Uterus (tissue), 3 donors: ENCODE measurements at regions not wholly inside any gene's neighbourhood (a gene's known extent, or its start where the extent isn't known, plus 50 kb on each side); places are given as distances from the start of the nearest gene placed in this dataset.

Source experiments
- DNase-seq, 2 donors: peaks; one replicate each; pipeline ENCODE4 v3.0.0-alpha.2; 2019 to 2020
- H3K27ac ChIP-seq, 2 donors: fragments of 200-600 bp; sonication (generic); 1 replicate in 1 of 2; 2 replicates in 1 of 2; pipeline ENCODE4 v1.5.1; 2016 to 2018
- H3K27me3 ChIP-seq, 2 donors: fragments of 200-600 bp; sonication (generic); one replicate each; pipeline ENCODE4 v1.5.1; 2018 to 2019; ENCODE audit warnings: control low read depth in 1 of 2
- H3K36me3 ChIP-seq, 2 donors: fragments of 200-600 bp; sonication (generic); one replicate each; pipeline ENCODE4 v1.5.1; 2019; ENCODE audit warnings: control low read depth in 1 of 2
- H3K4me1 ChIP-seq, 2 donors: fragments of 200-600 bp; sonication (generic); one replicate each; pipeline ENCODE4 v1.5.1; 2018 to 2019; ENCODE audit warnings: control low read depth in 1 of 2
- H3K4me3 ChIP-seq, 2 donors: fragments of 200-600 bp; sonication (generic); 1 replicate in 1 of 2; 2 replicates in 1 of 2; pipeline ENCODE4 v1.5.1; 2018 to 2019; ENCODE audit warnings: mild to moderate bottlenecking in 1 of 2
- H3K9me3 ChIP-seq, 2 donors: fragments of 200-600 bp; sonication (generic); one replicate each; pipeline ENCODE4 v1.5.1; 2019; ENCODE audit warnings: control low read depth in 1 of 2
- CTCF ChIP-seq, 4 experiments: fragments of 200-600 bp in 2 of 4; fragments of 450-650 bp in 2 of 4; sonication (generic) in 2 of 4; IDR thresholded peaks; one replicate each; pipeline ENCODE4 v1.5.1; 2016 to 2019; ENCODE audit warnings: antibody characterized with exemption in 4 of 4, mild to moderate bottlenecking in 2 of 4, moderate library complexity in 1 of 4
- POLR2A ChIP-seq, 2 donors: fragments of 450-650 bp; IDR thresholded peaks; one replicate each; pipeline ENCODE4 v1.6.1; 2016; ENCODE audit warnings: antibody characterized with exemption in 2 of 2, mild to moderate bottlenecking in 1 of 2, moderate library complexity in 1 of 2
- intact Hi-C: fragments of 100-400 bp; cut with DNase I; formaldehyde crosslinking; loops from one replicate; pipeline ENCODE4 v1.15.1; 2023; ENCODE audit warnings: low total_unique reads
- donor health status: DM: yes; HTN: yes; CAD: no.

- Histone ChIP-seq H3K9me3 (no peaks in the 10 kb centered on the region), H3K4me3 (no peak overlapping the region), H3K27me3 (no peaks in the 10 kb centered on the region), H3K36me3 (no peaks in the 10 kb centered on the region), H3K4me1 (no peaks in the 10 kb centered on the region), H3K27ac (no peak overlapping the region)
- TF ChIP-seq POLR2A (IDR thresholded peaks at IDR 0.05) = no peak
- TF ChIP-seq CTCF (IDR thresholded peaks at IDR 0.05) = no peak
- no peak for DNase-seq
- intact Hi-C loops = no loop called here
These were observed 51.0 kb upstream of the BARX2 start for GRCh38 chr11:129324533-129325175.

GRCh38 chr11:129323896-129324502 lies 51.6 kb upstream of the BARX2 start:
- no peak overlapping the region for H3K4me3 ChIP-seq
- TF ChIP-seq CTCF (IDR thresholded peaks at IDR 0.05) (no peak), POLR2A (IDR thresholded peaks at IDR 0.05) (no peak)
- H3K27me3 ChIP-seq = no peaks in the 10 kb centered on the region
- no peaks in the 10 kb centered on the region for H3K9me3 ChIP-seq
- no peak for DNase-seq
- H3K4me1 ChIP-seq = no peaks in the 10 kb centered on the region
- no peak overlapping the region for H3K27ac ChIP-seq
- H3K36me3 ChIP-seq = no peaks in the 10 kb centered on the region
- intact Hi-C loops = no loop called here

GRCh38 chr11:129322941-129323340 lies 52.7 kb upstream of the BARX2 start:
- intact Hi-C loops = no loop called here
- Histone ChIP-seq H3K27ac (no peak overlapping the region), H3K36me3 (no peaks in the 10 kb centered on the region), H3K4me1 (no peaks in the 10 kb centered on the region), H3K9me3 (no peaks in the 10 kb centered on the region), H3K27me3 (no peaks in the 10 kb centered on the region), H3K4me3 (no peak overlapping the region)
- TF ChIP-seq POLR2A (IDR thresholded peaks at IDR 0.05) = no peak
- TF ChIP-seq CTCF (IDR thresholded peaks at IDR 0.05) = no peak
- DNase-seq = no peak

- TF ChIP-seq CTCF (IDR thresholded peaks at IDR 0.05) (no peak), POLR2A (IDR thresholded peaks at IDR 0.05) (no peak)
- H3K27me3 ChIP-seq = no peaks in the 10 kb centered on the region
- intact Hi-C loops = no loop called here
- H3K36me3 ChIP-seq = no peaks in the 10 kb centered on the region
- DNase-seq = no peak
- H3K27ac ChIP-seq = no peak overlapping the region
- no peaks in the 10 kb centered on the region for H3K9me3 ChIP-seq
- H3K4me1 ChIP-seq = no peaks in the 10 kb centered on the region
- no peak overlapping the region for H3K4me3 ChIP-seq
These were observed 54.6 kb upstream of the BARX2 start for GRCh38 chr11:129321076-129321475.

GRCh38 chr11:129320494-129320893 lies 55.2 kb upstream of the BARX2 start:
- Histone ChIP-seq H3K27ac (no peak overlapping the region), H3K36me3 (no peaks in the 10 kb centered on the region), H3K9me3 (no peaks in the 10 kb centered on the region), H3K4me3 (no peak overlapping the region), H3K4me1 (no peaks in the 10 kb centered on the region), H3K27me3 (no peaks in the 10 kb centered on the region)
- intact Hi-C loops = no loop called here
- DNase-seq = no peak
- TF ChIP-seq POLR2A (IDR thresholded peaks at IDR 0.05) (no peak), CTCF (IDR thresholded peaks at IDR 0.05) (no peak)
